H1 (cell line): ENCODE measurements at regions not wholly inside any gene's neighbourhood (a gene's known extent, or its start where the extent isn't known, plus 50 kb on each side); places are given as distances from the start of the nearest gene placed in this dataset.

Experiments
- KDM5A ChIP-seq: fragments of 200-600 bp; IDR thresholded peaks from 2 replicates; pipeline ENCODE4 v1.7.1; 2012; ENCODE audit warnings: mild to moderate bottlenecking, low read length, inconsistent platforms, mixed read lengths
- NANOG ChIP-seq: IDR thresholded peaks from 2 replicates; pipeline ENCODE4 v1.6.1; 2011; ENCODE audit warnings: low read length, low read depth, mild to moderate bottlenecking, inconsistent platforms; ENCODE audit not compliant: insufficient read depth, poor library complexity, severe bottlenecking
- RAD21 ChIP-seq, 2 experiments: IDR thresholded peaks in 1 of 2; conservative IDR thresholded peaks in 1 of 2; 2 replicates each; pipeline ENCODE4 v1.6.1; 2011; ENCODE audit warnings: low read depth in 2 of 2, low read length in 2 of 2, improper control_type of control experiment in 1 of 2, inconsistent platforms in 1 of 2, mild to moderate bottlenecking in 1 of 2, moderate library complexity in 1 of 2
- TF ChIP-seq, protein P1 (sequence below): IDR thresholded peaks from 2 replicates; pipeline ENCODE4 v1.6.1; 2012; ENCODE audit warnings: inconsistent platforms

DNA sequence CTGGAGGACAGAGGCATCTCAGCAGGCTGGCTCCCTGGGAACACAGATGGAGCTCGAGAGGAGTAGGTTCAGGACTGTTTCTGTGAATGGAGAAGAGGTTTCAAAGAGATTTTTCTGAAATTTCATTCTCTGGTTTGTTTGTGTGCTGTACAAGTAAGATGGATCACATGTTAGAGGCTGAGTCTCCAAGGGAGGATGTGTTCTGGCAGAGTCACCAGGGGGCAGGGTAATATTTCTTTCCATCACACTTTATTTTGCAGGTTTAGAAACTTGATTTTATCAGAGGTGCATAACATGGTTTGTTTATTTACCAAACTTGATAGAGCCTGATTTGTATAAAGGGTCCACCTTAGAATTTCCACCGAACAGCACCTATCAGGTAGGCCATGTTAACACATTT, 69.2 kb upstream of the ARL15 start (continued):
- TF ChIP-seq NANOG = no peak
- no peak for TF ChIP-seq RAD21 (IDR thresholded peaks at IDR 0.05 in 1 of 2, conservative IDR thresholded peaks at IDR 0.05 in 1 of 2; ENCODE audit: low read depth in 2 of 2, low read length in 2 of 2)
- TF ChIP-seq, protein P1, sequence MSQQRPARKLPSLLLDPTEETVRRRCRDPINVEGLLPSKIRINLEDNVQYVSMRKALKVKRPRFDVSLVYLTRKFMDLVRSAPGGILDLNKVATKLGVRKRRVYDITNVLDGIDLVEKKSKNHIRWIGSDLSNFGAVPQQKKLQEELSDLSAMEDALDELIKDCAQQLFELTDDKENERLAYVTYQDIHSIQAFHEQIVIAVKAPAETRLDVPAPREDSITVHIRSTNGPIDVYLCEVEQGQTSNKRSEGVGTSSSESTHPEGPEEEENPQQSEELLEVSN = no peak
- TF ChIP-seq KDM5A = no peak
